22Rv1 (cell line): ENCODE measurements at regions not wholly inside any gene's neighbourhood (a gene's known extent, or its start where the extent isn't known, plus 50 kb on each side); places are given as distances from the start of the nearest gene placed in this dataset.

Experiments used
- H3K27ac ChIP-seq: fragments of 450-650 bp; 2 replicates; pipeline ENCODE4 v1.5.1; 2017
- ZFX ChIP-seq: fragments of 450-650 bp; IDR thresholded peaks from 2 replicates; pipeline ENCODE4 v1.6.1; 2017; ENCODE audit warnings: antibody characterized with exemption, borderline replicate concordance
- TF ChIP-seq, protein P1 (sequence below): fragments of 450-650 bp; IDR thresholded peaks from 2 replicates; pipeline ENCODE4 v1.5.1; 2017; ENCODE audit warnings: mild to moderate bottlenecking

DNA sequence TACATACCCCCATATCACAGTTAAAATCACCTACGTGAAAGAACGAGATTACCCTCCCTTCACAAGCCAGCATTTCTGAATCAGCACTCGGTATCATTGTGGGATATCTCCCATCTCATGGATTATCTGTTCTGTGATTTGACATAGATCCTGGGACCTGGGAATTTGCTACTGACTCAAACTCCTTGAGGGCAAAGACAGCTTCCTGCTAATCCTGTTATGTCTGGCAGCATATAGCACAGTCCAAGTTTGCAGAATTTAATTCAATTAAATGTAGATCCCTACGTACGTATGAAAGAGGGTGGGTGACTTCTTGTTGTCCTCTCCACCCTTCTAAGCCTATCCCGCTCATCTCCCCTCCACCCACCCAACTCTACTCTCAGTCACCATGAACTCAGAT is 476.5 kb downstream of the KLF5 start:
- H3K27ac ChIP-seq = no peak overlapping the region
- no peak for TF ChIP-seq ZFX
- TF ChIP-seq, protein P1, sequence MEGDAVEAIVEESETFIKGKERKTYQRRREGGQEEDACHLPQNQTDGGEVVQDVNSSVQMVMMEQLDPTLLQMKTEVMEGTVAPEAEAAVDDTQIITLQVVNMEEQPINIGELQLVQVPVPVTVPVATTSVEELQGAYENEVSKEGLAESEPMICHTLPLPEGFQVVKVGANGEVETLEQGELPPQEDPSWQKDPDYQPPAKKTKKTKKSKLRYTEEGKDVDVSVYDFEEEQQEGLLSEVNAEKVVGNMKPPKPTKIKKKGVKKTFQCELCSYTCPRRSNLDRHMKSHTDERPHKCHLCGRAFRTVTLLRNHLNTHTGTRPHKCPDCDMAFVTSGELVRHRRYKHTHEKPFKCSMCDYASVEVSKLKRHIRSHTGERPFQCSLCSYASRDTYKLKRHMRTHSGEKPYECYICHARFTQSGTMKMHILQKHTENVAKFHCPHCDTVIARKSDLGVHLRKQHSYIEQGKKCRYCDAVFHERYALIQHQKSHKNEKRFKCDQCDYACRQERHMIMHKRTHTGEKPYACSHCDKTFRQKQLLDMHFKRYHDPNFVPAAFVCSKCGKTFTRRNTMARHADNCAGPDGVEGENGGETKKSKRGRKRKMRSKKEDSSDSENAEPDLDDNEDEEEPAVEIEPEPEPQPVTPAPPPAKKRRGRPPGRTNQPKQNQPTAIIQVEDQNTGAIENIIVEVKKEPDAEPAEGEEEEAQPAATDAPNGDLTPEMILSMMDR = no peak

DNA sequence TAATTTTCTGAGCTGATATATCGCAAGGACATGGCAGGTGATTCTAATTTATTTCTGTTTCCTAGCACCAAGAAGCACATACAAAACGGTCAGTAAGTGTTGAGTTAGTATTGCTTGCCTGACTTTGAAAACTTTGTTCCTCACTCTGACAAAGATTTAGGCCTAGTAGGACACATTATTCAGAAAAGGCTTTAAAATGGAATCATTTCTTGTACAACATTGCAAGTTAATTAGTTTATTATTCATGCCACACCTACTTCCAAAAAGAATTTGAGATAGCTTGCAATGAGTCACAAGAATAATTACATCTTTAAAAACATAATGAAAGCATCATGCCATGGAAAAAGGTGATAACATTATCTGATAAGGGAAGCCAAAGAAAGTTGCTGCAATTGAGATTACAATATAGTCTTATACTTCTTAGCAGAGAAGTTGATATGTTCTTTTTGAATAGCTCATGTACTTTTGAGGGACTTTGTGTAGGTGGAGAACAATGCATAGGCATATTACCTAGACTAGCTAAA is 474.2 kb downstream of the KLF5 start:
- H3K27ac ChIP-seq = no peak overlapping the region
- TF ChIP-seq, protein P1 = no peak
- no peak for TF ChIP-seq ZFX

DNA sequence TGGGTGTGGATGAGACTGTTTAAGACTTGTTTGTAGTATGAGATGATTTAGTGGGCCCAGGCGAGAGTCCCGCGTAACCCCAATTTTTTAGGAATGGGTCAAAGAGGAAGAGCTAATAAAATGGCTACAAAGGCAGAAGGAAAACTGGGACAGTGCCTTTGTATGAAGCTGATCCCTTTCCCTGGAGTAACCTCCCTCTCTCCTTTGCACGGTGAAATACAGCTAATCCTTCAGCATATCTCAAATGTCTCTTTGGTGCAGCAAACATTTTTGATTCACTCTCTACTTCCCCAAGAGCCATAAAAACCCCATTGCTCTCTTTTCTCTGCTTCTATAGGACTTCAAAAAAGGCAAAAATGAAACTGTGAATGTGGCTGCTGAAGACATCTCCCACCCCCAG is 473.8 kb downstream of the KLF5 start:
- H3K27ac ChIP-seq = no peak overlapping the region
- TF ChIP-seq, protein P1 = no peak
- no peak for TF ChIP-seq ZFX

DNA sequence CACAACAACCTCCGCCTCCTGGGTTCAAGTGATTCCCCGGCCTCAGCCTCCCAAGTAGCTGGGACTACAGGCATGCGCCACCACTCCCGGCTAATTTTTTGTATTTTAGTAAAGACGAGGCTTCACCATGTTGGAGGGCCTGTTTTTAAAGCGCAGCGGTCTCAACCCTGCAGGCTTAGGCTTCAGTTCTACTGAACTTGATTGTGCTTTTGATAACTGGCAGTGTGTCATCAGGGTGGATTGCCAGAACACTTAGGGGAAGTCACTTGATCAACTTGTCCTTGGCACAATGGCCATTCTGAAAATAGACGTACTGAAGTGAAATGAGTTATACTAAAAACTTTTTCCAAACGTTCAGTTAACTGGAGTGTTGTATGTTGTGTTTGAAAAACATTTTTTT is 472.2 kb downstream of the KLF5 start:
- TF ChIP-seq, protein P1 = no peak
- no peak for TF ChIP-seq ZFX
- H3K27ac ChIP-seq = no peak overlapping the region

DNA sequence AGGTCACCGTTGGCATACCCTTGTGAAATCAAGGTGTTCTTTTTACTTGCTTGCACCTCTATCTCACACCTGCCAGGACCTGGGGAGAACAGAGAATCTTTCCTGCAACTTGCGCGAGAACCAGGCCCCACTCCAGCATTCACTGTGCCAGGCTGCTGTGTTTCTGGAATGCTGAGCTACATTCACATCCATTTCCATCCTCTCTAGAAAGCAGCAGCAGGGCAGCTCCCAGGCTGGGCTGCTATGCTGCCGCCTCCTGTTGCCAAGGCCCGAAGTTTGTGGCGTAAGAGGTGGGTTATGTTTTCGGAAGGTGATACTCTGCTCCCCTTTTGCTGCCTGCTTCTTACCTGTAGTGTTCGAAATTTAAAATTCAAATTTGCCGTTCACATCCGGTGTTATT is 464.1 kb downstream of the KLF5 start:
- H3K27ac ChIP-seq = no peak overlapping the region
- TF ChIP-seq ZFX = no peak
- TF ChIP-seq, protein P1 = no peak

DNA sequence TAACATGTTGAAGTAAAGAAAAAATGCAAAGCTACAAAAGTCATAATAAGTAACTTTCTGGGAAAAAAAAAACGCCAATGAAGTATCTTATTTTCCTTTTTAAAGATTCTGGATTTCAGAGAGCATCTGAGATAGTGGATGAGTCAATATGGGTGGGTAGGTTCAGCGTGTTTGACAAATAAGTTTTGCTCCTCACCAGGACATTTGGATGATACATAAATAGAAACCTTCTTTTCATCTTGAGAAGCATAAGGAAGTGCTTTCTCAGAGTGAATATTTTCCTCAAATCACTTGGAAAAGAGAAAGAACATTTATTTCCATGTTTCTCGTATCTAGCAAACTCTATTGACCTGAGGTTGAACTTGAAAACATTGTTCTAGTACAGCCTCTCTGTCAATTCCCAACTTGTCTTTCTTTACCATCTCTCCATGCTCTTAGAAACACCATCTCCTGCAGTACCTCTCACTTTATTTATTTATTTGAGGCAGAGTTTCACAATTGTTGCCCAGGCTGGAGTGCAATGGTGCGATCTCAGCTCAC is 463.2 kb downstream of the KLF5 start:
- H3K27ac ChIP-seq = no peak overlapping the region
- TF ChIP-seq ZFX = no peak
- TF ChIP-seq, protein P1 = no peak

DNA sequence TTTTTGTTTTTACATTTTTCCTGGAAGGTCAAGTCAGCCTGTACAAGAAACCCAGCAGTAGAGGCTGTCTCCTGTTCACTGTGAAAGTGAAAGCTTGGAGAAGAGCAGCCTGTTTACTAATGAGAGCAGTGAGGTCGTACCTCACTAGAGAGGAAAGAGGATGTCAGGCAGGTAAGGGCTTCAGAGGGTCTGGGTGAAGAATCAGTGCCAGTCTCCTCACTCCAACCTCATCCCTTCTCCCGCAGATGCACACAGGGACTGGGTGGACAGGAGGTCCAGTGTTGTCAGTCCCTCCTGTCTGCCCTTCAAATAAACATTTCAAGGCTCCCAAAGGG is 462.5 kb downstream of the KLF5 start:
- TF ChIP-seq, protein P1 = no peak
- TF ChIP-seq ZFX = no peak
- no peak overlapping the region for H3K27ac ChIP-seq
